Activated CD4-positive, alpha-beta T cell treated with anti-CD3 and anti-CD28 coated beads for 24 hours (primary cell): ENCODE measurements at regions not wholly inside any gene's neighbourhood (a gene's known extent, or its start where the extent isn't known, plus 50 kb on each side); places are given as distances from the start of the nearest gene placed in this dataset.
"Not testable (repeated sequence)": the region's sequence is repeated elsewhere in the genome, so short reads cannot be mapped to it uniquely, and the experiment has no call there.

Source experiments
- DNase-seq, 2 donors: peaks; one replicate each; pipeline ENCODE4 v3.0.0-alpha.2; 2020; ENCODE audit warnings: low read depth in 2 of 2

DNA sequence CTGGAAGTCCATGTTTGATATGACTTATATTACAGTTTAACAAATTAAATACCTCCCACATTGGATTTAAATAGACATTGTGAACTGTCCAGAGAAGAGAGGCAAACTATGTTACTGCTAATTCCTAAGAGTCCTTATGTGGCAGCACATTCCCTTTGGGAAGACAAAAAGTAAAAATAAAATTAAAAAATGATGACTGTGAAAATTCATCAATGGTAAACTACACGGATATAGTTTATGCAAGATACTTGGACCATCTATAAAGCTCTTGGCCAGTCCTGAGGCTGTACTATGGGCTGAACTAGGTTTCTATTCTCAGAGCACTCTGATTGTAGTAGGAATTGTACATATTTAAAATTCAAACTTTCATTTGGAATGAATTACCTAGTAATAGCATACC, 206.4 kb downstream of the LRRK2 start:
- DNase-seq: no peak

DNA sequence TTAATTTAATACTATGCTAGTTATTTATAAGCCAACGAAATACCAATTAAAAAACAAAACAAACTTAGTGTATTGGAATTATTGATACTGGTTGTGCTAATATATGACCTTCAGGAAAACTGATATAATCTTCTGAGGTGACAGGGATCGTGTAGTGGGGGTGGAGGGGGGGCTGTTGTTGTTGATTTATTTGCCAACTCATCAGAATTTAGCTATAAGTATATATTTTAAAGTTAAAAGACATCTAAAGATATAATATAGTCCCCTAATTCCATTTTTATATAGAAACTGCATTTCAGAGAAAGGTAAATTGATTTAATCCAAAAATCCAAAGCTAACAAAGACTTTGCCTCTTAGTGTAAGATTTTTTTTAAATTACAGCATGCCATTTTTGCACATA, 210.5 kb downstream of the LRRK2 start:
- no peak for DNase-seq

DNA sequence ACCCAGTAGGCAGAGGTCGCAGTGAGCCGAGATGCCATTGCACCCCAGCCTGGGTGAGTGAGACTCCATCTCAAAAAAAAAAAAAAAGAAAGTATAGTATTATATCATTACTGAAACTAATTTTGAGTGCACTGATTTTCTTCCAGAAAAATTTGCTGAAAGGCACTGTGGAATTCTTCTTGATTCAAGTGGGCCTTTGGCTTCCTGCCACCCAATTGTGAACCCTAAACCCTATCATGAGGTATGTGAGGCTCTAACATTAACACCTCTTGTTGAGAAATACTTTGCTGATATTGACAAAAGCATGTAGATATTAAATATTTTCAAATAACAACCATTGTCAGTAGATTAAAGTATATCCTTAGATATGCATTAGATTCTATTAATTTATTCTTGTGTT, 211.2 kb downstream of the LRRK2 start:
- no peak for DNase-seq

DNA sequence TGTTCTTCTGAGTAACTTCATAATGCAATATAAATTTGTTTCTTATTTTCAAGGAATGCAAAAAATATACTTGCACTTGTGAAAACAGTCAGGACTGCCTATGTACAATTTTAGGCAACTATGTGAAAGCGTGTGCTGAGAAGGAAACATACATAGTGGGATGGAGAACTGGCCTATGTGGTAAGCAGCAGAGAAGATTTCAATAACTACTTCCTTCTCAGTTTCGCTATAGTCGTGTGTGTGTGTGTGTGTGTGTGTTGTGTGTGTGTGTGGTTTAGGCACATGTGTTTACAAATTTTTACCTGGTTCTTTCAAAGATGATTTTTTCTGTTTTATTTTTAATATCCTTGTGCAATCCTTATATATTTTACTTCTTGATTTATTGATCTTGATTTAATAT, 211.8 kb downstream of the LRRK2 start:
- no peak for DNase-seq

DNA sequence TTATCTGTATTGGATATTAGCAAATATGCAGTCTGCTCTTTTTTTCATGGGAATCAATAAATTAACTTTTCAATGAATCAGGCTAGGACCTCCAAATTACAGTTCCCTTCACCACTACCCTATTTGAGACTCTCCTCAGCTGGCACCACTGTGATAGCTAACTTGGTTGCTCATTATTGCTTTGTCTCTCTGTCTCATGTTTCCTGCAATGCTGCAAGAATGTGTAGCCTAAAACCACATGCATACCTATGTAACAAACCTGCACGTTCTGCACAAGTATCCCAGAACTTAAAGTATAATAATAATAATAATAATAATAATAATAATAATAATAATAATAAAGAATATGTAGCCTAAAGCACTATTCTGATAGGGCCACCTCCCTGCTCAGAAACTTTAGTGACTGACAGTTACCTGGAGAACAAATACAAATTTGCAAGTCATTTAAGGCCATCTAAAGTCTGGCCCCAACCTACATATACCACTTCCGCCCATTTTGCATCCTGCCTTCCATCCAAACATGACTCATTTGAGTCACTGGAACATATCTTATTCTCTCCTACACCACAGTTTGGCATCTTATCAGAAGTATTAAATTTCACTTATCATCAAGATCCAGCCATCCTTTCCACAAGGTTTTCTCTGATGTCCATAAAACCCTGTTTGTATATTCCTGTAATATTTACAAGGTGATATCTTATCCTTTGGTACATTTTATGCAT, 215.1 kb downstream of the LRRK2 start:
- DNase-seq: no peak

DNA sequence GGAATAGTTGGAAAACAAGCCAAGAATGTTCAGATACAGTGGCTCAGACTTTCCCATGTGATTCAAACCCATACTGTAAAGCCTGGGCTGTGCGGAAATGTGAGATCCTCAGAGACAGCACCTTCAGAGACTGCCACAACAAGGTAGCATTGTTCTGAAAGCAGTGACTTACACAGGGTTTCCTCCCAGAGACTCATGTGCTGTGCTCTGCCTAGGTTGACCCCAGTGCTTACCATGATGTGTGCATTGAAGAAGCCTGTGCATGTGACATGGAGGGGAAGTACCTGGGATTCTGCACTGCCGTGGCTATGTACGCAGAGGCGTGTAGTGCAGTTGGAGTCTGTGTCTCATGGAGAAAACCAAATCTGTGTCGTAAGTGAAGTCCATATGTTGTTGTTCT, 219.4 kb downstream of the LRRK2 start:
- no peak for DNase-seq

DNA sequence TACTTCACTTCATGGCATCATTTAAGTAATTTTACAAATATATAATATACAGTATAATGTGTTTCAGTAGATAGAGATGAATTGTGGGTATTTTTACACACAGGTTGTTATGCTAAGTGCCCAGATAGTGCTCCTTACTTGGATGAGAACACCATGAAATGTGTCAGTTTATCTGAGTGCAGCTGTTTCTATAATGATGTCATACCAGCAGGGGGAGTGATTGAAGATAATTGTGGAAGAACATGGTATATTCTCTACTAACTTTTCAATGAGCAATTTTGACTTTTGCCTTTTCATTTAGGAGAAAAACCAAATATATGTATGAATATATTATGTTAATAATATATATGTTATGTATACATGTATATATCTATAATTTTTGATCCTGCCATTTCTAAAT, 221.6 kb downstream of the LRRK2 start:
- no peak for DNase-seq

DNA sequence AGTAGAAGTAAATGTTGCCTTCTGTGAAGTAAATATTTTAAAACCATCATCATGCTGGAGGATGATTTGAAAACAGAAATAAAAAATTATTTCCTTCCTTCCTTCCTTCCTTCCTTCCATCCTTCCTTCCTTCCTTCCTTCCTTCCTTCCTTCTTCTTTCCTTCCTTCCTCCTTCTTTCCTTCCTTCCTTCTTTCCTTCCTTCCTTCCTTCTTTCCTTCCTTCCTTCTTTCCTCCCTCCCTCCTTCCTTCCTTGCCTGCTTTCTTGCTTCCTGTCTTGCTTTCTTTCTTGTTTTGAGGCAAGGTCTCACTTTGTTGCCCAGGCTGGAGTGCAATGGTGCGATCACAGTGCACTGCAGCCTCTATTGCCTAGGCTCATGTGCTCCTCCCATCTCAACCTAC, 223.7 kb downstream of the LRRK2 start:
- not testable (repeated sequence) for DNase-seq

DNA sequence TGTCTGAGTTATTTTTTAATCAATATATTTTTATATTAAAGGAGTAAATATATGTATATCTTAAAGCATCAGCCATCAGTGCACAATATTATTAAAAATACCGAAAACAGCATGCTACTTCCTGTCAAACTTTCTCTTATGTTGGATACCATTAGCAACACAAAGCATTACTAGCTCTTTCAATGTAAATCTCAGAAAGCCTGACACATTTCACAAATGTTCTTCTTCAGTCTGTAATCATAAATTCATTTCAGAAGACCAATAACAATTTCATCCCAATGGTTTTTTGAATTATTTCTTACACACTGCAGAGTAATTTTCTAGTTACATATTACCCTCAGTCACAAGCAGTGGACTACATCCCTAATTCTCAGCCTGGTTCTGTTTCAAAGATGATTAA, 226.9 kb downstream of the LRRK2 start:
- DNase-seq: no peak

DNA sequence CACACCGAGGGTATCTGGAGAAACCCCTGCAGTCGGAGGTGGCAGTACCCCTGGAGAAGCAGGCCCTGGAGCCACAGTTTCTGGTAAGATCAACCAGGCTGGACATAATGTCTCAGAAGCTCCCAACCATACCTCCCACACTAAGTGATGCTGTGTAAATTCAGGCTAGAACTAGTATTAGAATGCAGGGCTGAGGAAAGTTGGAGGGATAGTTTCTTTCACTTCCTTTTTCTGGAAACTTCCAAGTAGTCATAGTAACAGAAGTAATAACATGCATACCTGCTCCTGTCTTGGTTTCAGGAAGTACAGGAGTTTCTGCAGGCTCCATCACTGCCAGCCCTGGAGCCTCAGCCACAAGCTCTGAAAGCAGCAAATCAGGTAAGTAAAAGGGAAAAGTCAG, 228.1 kb upstream of the CNTN1 start:
- no peak for DNase-seq

DNA sequence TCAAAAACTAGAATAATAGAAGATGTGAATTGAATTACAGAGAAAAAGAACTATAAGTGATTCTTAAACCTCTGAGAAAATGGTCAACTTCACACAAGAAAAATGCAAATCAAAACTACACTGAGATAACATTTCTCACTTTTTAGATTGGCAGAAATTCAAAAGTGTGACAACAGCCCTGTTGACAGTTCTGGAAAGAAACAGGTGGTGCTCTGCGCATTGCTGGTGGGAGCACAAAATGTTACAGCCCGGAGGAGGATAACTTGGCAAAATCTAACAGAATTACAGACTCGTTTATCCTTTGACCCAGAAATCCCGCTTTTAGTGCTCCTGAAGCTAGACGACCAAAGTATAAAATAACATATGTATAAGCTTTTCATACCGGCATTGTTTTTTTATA, 222.5 kb upstream of the CNTN1 start:
- DNase-seq: no peak

DNA sequence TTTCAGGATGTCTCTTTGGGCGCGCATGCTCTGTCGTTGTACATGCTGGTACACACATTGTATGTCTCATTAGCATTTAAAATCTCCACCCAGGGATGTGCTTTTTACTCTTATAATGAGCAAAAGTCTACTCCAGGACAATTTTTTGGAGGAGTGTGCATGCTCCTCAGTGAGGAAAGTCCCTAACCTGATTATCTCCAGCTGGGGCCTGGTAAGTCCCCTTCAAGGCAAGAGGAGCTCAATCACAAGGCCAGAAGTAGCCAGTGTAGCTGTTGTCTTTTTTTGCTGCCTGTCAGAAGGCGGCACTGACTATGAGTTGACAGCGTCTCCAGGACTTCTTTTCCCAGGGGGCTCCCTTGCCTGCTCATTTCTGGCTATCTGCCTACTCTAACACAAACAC, 218.3 kb upstream of the CNTN1 start:
- no peak for DNase-seq

DNA sequence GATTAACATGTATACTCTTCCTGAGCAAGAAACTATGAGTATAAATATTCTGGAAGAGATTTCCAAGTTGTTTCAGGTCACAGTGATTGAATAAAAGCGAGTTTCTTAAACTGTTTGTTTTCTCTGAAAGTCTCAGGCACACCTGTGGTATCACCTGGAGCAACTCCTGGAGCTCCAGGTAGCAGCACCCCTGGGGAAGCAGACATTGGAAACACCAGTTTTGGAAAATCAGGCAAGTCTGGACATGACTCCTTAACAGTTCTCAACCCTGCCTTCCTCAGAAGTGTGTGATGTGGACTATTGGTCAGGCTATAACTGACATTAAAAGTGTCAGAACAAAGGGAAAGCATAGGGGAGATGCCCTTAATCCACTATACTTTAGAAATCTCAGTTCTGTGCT, 217.6 kb upstream of the CNTN1 start:
- no peak for DNase-seq

DNA sequence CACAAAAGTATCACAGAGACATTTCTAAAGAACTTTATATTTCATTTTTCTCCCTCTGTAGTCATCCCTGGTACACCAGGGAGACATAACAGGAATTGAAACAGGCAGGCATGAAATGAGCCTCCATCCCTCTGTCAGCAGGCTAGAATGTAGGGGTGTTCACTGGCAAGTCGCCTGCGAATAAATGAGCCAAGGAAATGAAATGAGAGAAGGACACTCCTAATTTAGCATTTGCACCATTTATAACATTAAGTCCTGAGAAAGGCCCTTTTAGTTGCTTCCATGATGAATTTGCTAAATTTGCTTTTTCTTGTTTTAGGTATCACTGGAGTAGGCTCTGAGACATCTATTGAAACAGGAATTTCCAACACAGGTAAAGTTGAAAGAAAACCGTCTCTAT, 192.4 kb upstream of the CNTN1 start:
- DNase-seq: no peak

DNA sequence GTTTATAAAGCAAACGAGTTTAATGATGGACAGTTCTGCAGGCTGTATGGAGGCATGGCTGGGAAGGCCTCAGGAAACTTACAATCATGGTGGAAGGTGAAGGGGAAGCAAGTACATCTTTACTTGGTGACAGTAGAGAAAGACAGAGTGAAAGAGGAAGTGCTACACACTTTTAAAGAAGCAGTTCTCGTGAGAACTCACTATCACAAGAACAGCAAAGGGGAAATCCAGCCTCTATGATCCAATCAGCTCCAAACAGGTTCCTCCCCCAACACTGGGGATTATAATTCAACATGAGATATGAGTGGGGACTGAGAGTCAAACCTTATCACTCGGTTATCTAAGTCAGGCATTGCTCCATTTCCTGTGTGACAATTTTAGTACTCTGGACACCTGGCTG, 189.9 kb upstream of the CNTN1 start:
- DNase-seq: no peak

DNA sequence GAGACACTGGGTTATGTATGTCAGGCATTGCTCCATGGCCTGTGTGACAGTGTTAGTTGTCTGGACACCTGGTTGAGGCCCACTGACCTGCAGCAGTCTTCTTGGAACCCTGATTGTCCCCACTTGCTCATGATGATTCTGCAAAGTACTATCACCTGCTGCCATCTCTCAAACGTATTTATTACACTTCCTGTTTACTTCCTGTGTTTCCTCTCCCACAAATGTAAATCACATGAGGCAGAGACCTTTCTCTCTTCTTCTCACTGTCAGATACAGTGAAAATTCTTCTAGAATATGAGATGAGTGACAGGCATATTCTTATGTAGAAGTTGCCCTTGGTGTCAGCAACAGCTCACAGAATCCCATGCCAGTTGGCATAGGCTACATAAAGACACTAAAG, 186.9 kb upstream of the CNTN1 start:
- DNase-seq: no peak

DNA sequence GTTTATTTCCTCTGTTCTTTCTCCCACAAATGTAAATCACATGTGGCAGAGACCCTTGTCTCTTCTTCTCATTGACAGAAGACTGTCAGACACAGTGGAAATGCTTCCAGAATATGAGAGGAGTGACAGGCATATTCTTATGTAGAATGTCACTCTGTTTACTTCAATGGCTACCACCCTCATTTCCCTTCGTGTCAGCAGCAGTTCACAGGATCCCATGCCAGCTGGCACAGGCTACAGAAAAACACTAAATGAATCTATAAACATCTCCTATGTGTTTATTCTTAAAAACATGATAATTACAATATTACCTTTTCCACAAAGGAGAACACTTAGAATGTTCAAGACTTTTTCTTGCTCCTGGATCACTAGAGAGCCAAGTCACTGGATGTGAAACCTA, 183.8 kb upstream of the CNTN1 start:
- DNase-seq: no peak

DNA sequence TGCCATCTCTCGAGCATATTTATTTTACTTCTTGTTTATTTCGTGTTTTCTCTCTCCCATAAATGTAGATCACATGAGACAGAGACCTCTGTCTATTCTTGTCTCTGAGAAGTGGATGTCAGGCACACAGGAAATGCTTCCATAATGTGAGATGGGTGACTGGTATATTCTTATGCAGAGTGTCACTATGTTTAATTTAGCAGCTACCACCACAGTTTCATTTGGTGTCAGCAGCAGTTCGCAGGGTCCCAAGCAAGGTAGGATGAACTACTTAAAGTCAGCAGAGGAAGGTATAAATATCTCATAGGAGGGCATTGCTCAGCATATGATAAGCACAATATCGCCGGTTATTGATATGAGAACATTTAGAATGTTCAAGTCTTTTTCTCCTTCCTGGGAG, 180.9 kb upstream of the CNTN1 start:
- no peak for DNase-seq

DNA sequence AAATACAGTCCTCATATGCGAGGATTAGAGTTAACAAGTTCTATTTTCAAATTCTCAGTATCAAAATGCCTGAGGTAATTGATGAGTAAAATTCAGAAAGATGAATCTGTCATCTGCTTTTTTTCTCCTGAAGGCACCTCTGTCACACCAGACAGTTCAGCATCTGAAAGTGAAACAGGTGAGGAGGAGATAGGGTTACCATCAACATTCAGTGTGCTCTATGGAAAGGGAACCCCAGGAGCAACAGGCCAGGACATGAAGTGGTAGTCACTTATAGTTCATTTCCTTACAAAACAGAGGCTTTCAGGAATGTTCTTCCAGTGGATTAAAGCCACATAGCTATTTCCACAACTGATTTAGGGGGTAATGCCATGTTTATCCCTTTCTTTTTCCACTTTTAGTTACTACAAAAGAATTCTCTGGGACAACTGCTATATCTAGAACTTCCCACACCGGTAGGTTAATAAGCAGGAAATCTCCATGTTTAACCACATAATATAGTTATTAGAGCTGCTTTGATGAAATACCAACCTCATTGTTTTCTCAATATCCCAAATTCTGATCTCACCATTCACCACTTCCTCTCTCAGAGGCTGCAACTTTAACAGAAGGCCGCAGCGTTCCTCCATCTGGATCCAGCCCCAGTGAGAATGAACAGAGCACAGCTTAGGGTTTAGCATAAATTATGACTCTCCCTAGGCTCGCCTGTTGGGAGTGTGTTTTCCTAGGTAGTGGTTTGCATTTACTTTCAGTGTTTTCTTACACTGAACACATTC, 177.0 kb upstream of the CNTN1 start:
- no peak for DNase-seq

DNA sequence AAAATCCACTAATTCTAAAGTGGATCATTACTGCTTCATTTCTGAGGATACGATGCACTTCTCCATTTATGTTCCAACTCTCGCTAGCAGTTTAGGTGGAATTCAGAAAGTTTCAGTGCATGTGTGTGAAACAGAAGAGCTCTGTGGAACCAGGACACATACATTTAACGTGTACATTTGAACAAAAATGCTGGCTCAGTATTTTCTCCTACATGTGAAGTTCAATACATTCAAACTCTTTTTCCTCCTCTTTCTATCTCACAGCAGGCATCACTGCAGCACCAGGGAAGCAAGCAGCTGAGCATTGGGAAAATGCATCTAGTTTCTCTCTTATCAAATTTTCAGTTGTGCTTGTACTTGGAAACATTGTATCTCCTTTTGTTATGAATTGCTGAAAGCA, 169.4 kb upstream of the CNTN1 start:
- no peak for DNase-seq

DNA sequence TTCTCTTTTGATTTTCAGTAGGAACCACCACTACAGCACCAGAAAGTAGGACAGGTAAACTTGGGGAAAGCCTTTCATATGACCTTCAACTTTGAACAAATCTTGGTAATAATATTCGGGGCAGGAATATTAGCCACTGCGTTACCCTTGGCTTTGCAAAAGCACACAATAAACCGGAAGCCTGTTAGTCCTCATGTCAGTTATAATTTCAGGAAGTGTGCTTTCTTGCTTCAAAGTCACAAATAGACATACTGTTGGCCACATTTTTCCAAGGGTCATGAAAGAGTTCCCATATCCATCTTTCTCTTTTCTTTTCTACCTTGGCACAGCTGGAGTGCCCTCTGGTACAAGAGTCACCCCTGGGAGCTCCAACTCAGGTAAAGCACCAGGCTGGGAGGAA, 167.2 kb upstream of the CNTN1 start:
- no peak for DNase-seq

DNA sequence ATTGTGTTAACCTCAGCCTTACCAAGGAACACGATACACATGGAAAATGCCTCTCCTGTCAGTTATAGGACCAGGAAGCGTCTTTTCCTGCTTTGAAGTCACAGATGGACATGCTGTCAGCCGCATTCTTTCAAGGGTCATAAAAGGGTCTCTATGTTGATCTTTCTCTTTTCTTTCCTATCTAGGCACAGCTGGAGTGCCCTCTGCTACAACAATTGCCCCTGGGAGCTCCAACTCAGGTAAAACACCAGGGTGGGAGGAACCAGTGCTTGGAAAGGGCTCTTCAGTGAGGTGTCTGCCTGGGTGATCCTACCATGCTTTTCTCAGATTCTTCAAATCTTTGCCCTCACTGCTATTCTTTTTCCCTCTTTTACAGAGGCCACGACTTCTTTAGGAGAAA, 157.4 kb upstream of the CNTN1 start:
- DNase-seq: no peak

DNA sequence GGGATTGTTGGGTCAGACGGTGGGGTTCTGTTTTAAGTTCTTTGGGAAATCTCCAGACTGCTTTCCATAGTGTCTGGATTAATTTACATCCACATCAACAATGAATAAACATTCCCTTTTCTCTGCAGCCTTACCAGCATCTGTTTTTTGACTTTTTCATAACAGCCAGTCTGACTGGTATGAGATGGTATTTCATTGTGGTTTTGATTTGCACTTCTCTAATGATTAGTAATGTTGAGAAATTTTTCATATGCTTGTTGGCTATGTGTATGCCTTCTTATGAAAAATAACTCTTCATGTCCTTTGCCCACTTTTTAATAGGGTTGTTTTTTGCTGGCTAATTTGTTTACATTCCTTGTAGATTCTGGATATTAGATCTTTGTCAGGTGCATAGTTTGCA, 140.8 kb upstream of the CNTN1 start:
- DNase-seq: no peak

DNA sequence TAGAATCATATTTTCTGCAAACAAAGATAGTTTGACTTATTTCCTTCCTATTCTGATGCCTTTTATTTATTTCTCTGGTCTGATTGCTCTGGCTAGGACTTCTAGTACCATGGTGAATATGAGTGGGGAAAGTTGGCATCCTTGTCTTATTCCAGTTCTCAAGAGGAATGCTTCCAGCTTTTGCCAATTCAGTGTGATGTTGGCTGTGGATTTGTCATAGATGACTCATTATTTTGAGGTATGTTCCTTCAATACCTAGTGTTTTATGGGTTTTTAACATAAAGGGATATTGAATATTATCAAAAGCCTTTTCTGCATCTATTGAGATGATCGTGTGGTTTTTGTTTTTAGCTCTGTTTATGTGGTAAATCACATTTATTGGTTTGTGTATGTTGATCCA, 139.4 kb upstream of the CNTN1 start:
- no peak for DNase-seq
